Thyroid gland (tissue), 4 donors: ENCODE measurements at regions not wholly inside any gene's neighbourhood (a gene's known extent, or its start where the extent isn't known, plus 50 kb on each side); places are given as distances from the start of the nearest gene placed in this dataset.

Source experiments
- DNase-seq, 2 donors: peaks; one replicate each; pipeline ENCODE4 v3.0.0-alpha.2; 2019
- H3K27ac ChIP-seq, 3 donors: fragments of 200-600 bp; sonication (generic); 1 replicate in 2 of 3; 2 replicates in 1 of 3; pipeline ENCODE4 v1.5.1; 2016 to 2019; ENCODE audit warnings: mild to moderate bottlenecking in 1 of 3, moderate library complexity in 1 of 3
- H3K27me3 ChIP-seq: fragments of 200-600 bp; sonication (generic); one replicate; pipeline ENCODE4 v1.5.1; 2019
- H3K36me3 ChIP-seq, 2 donors: fragments of 200-600 bp; sonication (generic); one replicate each; pipeline ENCODE4 v1.5.1; 2016 to 2019
- H3K4me1 ChIP-seq, 2 donors: fragments of 200-600 bp; sonication (generic); one replicate each; pipeline ENCODE4 v1.5.1; 2017 to 2019
- H3K4me3 ChIP-seq, 3 donors: fragments of 200-600 bp; sonication (generic); replicated peaks in 1 of 3; 1 replicate in 2 of 3; 2 replicates in 1 of 3; pipeline ENCODE4 v1.5.1; 2016; ENCODE audit warnings: mild to moderate bottlenecking in 1 of 3
- H3K9me3 ChIP-seq: fragments of 200-600 bp; sonication (generic); one replicate; pipeline ENCODE4 v1.5.1; 2017
- POLR2A ChIP-seq, 2 donors: fragments of 450-650 bp; IDR thresholded peaks; one replicate each; pipeline ENCODE4 v1.6.1; 2017; ENCODE audit warnings: antibody characterized with exemption in 2 of 2, mild to moderate bottlenecking in 2 of 2, moderate library complexity in 1 of 2
- WGBS, 2 donors: methylation state at CpG; one replicate each; pipeline ENCODE4 v1.1.5; 2017; 5-methylcytosine and 5-hydroxymethylcytosine counted together
- intact Hi-C: fragments of 100-400 bp; cut with DNase I; formaldehyde crosslinking; loops from one replicate; pipeline ENCODE4 v1.15.1; 2023
- TF ChIP-seq, protein P1 (sequence below), 6 experiments: fragments of 200-600 bp in 3 of 6; fragments of 450-650 bp in 3 of 6; sonication (generic) in 3 of 6; IDR thresholded peaks; one replicate each; pipeline ENCODE4 v1.5.1; 2016 to 2019; ENCODE audit warnings: antibody characterized with exemption in 6 of 6, mild to moderate bottlenecking in 2 of 6, inconsistent platforms in 1 of 6, moderate library complexity in 1 of 6

DNA sequence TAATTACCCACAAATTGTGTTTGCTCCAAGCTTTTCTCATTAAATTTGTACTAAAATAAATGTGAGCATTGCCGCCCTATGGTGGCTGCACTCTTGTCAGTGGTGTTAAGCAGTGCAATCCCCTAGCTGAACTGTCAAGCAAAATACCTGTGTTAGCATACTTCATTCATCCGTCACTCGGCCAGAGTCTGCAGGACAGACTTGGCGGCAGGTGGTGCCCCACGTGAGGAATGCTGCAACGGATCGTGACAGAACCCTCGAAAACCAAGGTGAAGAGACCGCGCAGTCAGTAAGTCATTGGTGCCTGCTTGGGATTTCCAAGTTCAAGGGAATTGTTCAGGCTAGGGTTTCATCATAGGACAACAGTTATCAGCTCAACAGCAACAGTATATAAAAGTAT is 1592.1 kb upstream of the TENM4 start:
- Histone ChIP-seq H3K36me3 (no peaks in the 10 kb centered on the region), H3K27me3 (no peaks in the 10 kb centered on the region), H3K27ac (no peak overlapping the region), H3K4me1 (no peaks in the 10 kb centered on the region), H3K9me3 (no peaks in the 10 kb centered on the region), H3K4me3 (no peak overlapping the region)
- TF ChIP-seq POLR2A (IDR thresholded peaks at IDR 0.05): no peak
- TF ChIP-seq, protein P1, sequence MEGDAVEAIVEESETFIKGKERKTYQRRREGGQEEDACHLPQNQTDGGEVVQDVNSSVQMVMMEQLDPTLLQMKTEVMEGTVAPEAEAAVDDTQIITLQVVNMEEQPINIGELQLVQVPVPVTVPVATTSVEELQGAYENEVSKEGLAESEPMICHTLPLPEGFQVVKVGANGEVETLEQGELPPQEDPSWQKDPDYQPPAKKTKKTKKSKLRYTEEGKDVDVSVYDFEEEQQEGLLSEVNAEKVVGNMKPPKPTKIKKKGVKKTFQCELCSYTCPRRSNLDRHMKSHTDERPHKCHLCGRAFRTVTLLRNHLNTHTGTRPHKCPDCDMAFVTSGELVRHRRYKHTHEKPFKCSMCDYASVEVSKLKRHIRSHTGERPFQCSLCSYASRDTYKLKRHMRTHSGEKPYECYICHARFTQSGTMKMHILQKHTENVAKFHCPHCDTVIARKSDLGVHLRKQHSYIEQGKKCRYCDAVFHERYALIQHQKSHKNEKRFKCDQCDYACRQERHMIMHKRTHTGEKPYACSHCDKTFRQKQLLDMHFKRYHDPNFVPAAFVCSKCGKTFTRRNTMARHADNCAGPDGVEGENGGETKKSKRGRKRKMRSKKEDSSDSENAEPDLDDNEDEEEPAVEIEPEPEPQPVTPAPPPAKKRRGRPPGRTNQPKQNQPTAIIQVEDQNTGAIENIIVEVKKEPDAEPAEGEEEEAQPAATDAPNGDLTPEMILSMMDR (IDR thresholded peaks at IDR 0.05): no peak
- intact Hi-C loops: no loop called here
- DNase-seq: no peak
- WGBS, 2 donors: 85 to 94% methylated on average over 10 of the region's 10 CpGs

DNA sequence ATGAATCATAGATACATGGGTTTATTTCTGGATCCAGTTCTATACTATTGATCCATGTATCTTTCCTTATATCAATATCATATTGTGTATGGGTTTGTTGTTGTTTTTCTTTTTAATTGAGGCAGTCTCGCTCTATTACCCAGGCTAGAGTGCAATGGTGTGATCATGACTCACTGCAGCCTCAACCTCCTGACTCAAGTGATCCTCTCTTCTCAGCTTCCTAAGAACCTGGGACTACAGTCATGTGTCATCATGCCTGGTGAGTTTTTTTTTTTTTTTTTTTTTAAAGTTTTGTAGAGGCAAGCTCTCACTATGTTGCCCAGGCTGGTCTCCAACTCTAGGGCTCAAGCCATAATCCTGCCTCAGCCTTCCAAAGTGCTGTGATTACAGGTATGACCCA is 1589.4 kb upstream of the TENM4 start:
- Histone ChIP-seq H3K4me3 (no peak overlapping the region), H3K4me1 (no peaks in the 10 kb centered on the region), H3K9me3 (no peaks in the 10 kb centered on the region), H3K36me3 (no peaks in the 10 kb centered on the region), H3K27ac (no peak overlapping the region), H3K27me3 (no peaks in the 10 kb centered on the region)
- DNase-seq: no peak
- TF ChIP-seq POLR2A (IDR thresholded peaks at IDR 0.05): no peak
- TF ChIP-seq, protein P1 (IDR thresholded peaks at IDR 0.05): no peak
- intact Hi-C loops: no loop called here
- 78 to 87% methylated on average over 1 of the region's 1 CpG for whole genome bisulfite sequencing, 2 donors

DNA sequence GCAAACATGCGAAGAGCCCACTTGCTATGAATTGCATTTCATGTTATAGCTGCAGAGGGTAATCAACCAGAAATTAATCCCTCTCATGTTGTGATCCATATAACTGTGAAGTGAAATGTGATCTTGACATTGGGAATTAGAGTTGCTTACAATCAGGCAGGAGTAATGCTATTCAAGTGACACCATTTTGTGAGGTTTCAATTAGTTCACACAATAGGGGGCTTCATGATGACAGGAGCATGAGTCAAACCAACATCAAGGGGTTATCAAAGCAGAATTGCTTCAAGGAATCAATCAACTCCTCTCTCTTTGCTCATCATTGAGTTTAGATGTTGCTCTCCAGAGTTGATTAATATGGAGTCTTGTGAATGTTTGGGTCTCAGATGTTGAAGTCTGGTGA is 1585.2 kb upstream of the TENM4 start:
- no peaks in the 10 kb centered on the region for H3K27me3 ChIP-seq
- DNase-seq: no peak
- no peaks in the 10 kb centered on the region for H3K36me3 ChIP-seq
- TF ChIP-seq POLR2A (IDR thresholded peaks at IDR 0.05): no peak
- TF ChIP-seq, protein P1 (IDR thresholded peaks at IDR 0.05): no peak
- H3K9me3 ChIP-seq: no peaks in the 10 kb centered on the region
- H3K27ac ChIP-seq: no peak overlapping the region
- WGBS, 2 donors: 89 to 98% methylated on average over 1 of the region's 1 CpG
- intact Hi-C loops: no loop called here
- H3K4me3 ChIP-seq: no peak overlapping the region
- H3K4me1 ChIP-seq: no peaks in the 10 kb centered on the region

DNA sequence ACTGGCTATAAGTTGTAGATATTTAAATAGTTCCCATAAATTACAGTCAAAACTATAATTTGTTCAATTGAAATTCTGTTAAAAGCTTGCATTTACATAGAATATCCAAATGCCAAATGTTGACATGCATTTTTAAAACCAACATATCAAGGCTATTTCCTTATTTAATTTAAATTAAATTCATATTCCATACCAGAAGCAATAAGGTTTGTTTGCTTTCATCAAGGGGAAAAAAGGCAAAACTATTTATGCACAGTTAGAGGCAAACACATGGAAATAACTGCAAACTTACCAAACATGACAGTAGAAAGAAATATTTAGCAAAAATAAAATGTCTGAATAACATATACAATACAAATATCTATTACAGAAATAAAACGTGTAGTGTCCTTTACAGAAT is 1581.2 kb upstream of the TENM4 start:
- H3K27me3 ChIP-seq: no peaks in the 10 kb centered on the region
- no peaks in the 10 kb centered on the region for H3K4me1 ChIP-seq
- intact Hi-C loops: no loop called here
- no peaks in the 10 kb centered on the region for H3K36me3 ChIP-seq
- WGBS, 2 donors: 70 to 80% methylated on average over 1 of the region's 1 CpG
- no peak overlapping the region for H3K4me3 ChIP-seq
- TF ChIP-seq POLR2A (IDR thresholded peaks at IDR 0.05): no peak
- TF ChIP-seq, protein P1 (IDR thresholded peaks at IDR 0.05): no peak
- H3K27ac ChIP-seq: no peak overlapping the region
- no peaks in the 10 kb centered on the region for H3K9me3 ChIP-seq
- no peak for DNase-seq

DNA sequence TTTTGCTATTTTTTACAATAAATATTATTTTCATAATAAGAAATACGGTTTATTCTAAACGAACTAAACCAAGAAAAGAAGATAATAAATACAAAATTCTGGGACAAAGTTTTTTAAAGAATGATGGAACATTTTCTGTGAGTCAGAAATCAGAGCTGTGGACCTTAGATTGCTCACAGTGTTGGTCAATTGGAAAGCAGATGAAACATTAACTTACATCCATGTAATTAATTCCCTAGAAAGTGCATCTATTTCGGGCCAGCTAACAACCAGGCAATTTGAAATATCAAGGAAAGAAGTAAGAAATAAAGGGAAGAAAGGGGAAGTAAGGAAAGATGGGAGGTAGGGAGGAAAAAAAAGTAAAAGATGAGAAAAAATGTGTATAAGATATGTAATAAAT is 1569.8 kb upstream of the TENM4 start:
- no peak for DNase-seq
- Histone ChIP-seq H3K27ac (no peak overlapping the region), H3K36me3 (no peaks in the 10 kb centered on the region), H3K4me3 (no peak overlapping the region), H3K27me3 (no peaks in the 10 kb centered on the region), H3K9me3 (no peaks in the 10 kb centered on the region), H3K4me1 (no peaks in the 10 kb centered on the region)
- 57% methylated on average over 3 of the region's 3 CpGs for whole genome bisulfite sequencing, 2 donors
- TF ChIP-seq, protein P1 (IDR thresholded peaks at IDR 0.05): no peak
- TF ChIP-seq POLR2A (IDR thresholded peaks at IDR 0.05): no peak
- intact Hi-C loops: no loop called here
